Bronchial epithelial cell (primary cell): ENCODE measurements at regions not wholly inside any gene's neighbourhood (a gene's known extent, or its start where the extent isn't known, plus 50 kb on each side); places are given as distances from the start of the nearest gene placed in this dataset.
A peak's percentile ranks its signal among the peaks of the same experiment; 100 is the strongest.

Experiments
- DNase-seq: peaks from one replicate; pipeline ENCODE4 v3.0.0-alpha.2; 2010; ENCODE audit warnings: low read depth
- FAIRE-seq: peaks from 2 replicates; lab custom pipeline; 2011; peaks lifted over from hg19 to GRCh38; lab: Jason Lieb, UNC
- H3K27me3 ChIP-seq: 2 replicates; pipeline ENCODE4 v1.5.1; 2011; ENCODE audit warnings: low read length; ENCODE audit not compliant: control insufficient read depth, insufficient read depth
- H3K36me3 ChIP-seq: 2 replicates; pipeline ENCODE4 v1.5.1; 2011; ENCODE audit warnings: low read length; ENCODE audit not compliant: control insufficient read depth, insufficient read depth
- H3K4me3 ChIP-seq: 2 replicates; pipeline ENCODE4 v1.5.1; 2011; ENCODE audit warnings: mild to moderate bottlenecking, low read depth, low read length, control low read depth
- TF ChIP-seq, protein P1 (sequence below): IDR thresholded peaks from 2 replicates; pipeline ENCODE4 v1.5.1; 2011; ENCODE audit warnings: mild to moderate bottlenecking, moderate library complexity, low read length, control low read depth, inconsistent platforms; ENCODE audit not compliant: insufficient read depth, severe bottlenecking

DNA sequence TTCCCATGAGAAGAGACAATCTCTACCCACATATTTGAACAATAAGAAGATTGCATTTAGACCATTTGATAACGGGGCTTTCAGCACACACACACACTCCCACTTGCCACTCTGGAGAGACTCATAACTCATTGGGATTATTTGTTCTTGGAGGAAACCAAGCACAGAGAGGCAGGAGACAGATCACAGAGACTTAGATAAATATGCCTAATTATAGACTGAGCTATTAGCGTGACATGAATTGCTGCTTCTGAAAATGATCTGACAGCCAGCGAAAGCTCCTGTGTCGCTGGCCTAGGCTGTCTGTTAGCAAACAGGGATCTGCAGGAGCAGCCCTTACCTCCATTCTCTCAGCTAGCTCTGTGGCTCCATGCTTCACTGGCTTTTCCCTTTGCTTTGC lies 111.4 kb downstream of the CCNA1 start:
- no peak for FAIRE-seq

DNA sequence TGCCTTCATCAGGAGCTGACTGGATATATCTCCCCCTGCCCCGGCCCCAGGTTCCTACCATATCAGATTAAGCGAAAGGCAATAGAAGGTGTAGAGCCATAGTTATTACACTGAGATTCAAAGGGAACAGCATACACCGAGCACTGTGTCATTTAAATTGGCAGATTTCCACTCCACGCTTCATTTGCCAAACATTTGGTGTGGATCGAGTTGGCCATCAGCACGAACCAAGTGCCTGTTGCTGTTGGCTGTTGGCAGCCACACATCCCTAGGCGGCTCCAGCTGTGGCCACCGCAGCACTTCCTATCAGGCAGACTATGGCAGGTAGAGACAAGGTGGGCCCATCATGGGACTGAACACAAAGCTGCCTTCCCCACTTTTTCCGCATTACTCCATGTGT lies 115.8 kb downstream of the CCNA1 start:
- Histone ChIP-seq H3K27me3 (no peaks in the 10 kb centered on the region), H3K36me3 (no peaks in the 10 kb centered on the region), H3K4me3 (no peak overlapping the region)
- DNase-seq, result no peak
- TF ChIP-seq, protein P1, sequence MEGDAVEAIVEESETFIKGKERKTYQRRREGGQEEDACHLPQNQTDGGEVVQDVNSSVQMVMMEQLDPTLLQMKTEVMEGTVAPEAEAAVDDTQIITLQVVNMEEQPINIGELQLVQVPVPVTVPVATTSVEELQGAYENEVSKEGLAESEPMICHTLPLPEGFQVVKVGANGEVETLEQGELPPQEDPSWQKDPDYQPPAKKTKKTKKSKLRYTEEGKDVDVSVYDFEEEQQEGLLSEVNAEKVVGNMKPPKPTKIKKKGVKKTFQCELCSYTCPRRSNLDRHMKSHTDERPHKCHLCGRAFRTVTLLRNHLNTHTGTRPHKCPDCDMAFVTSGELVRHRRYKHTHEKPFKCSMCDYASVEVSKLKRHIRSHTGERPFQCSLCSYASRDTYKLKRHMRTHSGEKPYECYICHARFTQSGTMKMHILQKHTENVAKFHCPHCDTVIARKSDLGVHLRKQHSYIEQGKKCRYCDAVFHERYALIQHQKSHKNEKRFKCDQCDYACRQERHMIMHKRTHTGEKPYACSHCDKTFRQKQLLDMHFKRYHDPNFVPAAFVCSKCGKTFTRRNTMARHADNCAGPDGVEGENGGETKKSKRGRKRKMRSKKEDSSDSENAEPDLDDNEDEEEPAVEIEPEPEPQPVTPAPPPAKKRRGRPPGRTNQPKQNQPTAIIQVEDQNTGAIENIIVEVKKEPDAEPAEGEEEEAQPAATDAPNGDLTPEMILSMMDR, result no peak
- no peak for FAIRE-seq

More for the DNA sequence above, 111.4 kb downstream of the CCNA1 start:
- DNase-seq, result no peak
- H3K27me3 ChIP-seq, result no peaks in the 10 kb centered on the region
- no peak overlapping the region for H3K4me3 ChIP-seq
- TF ChIP-seq, protein P1, result no peak
- H3K36me3 ChIP-seq, result no peaks in the 10 kb centered on the region

DNA sequence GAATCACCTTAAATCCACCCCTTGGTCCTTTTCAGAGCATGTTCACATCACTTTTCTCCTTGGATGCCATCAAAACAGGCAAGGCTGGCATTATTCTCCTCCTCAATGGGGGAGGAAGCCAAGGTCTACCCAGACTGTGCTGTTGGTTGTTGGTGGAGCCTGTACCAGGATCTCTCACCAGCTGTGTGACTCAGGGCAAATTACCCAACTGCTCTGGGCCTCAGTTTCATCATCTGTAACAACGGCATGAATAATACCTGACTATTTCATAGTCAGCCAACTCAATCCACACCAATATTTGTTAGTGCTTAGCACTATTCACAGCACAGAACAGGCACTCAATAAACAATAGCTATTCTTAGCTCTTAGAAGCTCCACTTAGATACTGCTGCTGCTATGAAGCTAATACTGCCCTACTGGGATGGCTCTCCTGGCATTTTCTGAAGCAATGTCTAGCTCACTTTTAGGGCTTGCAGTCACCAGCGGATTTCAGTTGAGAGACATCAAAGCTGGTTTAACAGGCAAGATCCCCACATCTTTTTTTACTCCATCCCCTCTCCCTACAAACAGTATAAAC lies 116.9 kb downstream of the CCNA1 start:
- TF ChIP-seq, protein P1, result no peak
- Histone ChIP-seq H3K36me3 (no peaks in the 10 kb centered on the region), H3K4me3 (no peak overlapping the region), H3K27me3 (no peaks in the 10 kb centered on the region)
- DNase-seq (no peak), FAIRE-seq (peak; percentile 81)

DNA sequence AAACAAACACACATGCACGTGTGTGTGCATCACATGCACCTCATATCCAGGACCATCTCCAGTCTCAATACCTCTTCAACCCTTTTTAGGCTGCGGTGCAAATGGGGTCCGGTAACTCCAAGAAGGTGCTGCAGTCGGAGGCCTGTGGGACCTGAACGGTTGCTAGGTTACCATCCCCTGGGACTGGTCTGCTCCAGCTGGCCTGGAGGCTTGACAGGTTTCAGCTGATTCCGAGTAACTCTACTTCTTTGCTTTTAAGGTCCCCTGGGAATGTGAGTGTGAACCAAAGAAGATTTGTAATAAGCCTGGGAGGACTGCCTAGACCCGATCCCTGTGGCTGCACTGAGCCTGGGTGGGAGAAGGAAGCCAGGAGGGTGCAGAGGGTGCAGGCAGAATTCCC lies 117.5 kb downstream of the CCNA1 start:
- TF ChIP-seq, protein P1, result no peak
- Histone ChIP-seq H3K4me3 (no peak overlapping the region), H3K27me3 (no peaks in the 10 kb centered on the region), H3K36me3 (no peaks in the 10 kb centered on the region)
- FAIRE-seq, result no peak
- no peak for DNase-seq

DNA sequence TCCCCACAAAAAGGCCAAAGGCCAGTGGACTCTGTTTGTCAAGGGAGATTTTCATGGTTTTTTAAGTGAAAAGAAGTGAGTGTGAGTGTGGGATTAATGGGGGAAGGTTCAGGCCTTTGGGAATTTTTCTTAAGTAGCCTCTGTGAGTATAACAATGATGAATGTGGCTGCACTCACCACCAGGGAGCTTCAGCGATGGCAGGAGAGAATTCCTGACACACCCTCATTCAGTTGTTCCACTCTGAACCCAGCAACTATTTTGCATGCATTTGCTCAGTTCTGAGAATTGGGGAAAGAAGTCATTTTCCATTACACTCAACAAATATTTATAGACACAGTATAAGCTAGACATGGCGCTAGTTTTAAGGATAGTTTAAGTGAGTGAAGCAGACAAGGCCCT lies 117.9 kb downstream of the CCNA1 start:
- TF ChIP-seq, protein P1, result no peak

DNA sequence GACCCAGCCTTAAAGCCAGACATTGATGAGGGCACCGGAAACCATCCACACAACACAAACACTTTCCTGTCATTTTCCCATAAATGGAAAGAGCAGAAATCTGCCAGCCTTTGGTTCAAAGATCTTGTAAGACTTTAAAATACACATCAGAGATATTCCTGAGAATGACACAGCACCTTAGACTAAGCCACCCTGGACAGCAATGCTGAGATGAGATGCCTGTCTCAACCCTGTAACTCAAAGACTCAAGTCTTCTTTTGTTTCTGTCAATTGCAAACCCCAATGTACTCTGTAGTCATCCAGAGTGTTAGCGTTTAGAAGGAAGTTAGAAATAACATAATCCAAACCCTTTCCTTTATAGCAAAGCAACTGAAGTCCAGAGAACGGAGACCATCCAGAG lies 119.2 kb downstream of the CCNA1 start:
- TF ChIP-seq, protein P1, result no peak
- no peak for FAIRE-seq
- Histone ChIP-seq H3K4me3 (no peak overlapping the region), H3K27me3 (no peaks in the 10 kb centered on the region), H3K36me3 (no peaks in the 10 kb centered on the region)
- no peak for DNase-seq

More for the DNA sequence above, 117.9 kb downstream of the CCNA1 start:
- Histone ChIP-seq H3K27me3 (no peaks in the 10 kb centered on the region), H3K4me3 (no peak overlapping the region), H3K36me3 (no peaks in the 10 kb centered on the region)
- FAIRE-seq (no peak), DNase-seq (no peak)
